Loucy (cell line): ENCODE measurements at regions not wholly inside any gene's neighbourhood (a gene's known extent, or its start where the extent isn't known, plus 50 kb on each side); places are given as distances from the start of the nearest gene placed in this dataset.

Experiments
- H2AFZ ChIP-seq: fragments of 200-600 bp; sonication (generic); 2 replicates; pipeline ENCODE4 v1.6.0; 2016; ENCODE audit warnings: antibody characterized with exemption, mild to moderate bottlenecking, low read length, moderate library complexity
- H3F3A ChIP-seq: fragments of 200-600 bp; 2 replicates; pipeline ENCODE4 v1.6.0; 2016; ENCODE audit warnings: antibody characterized with exemption, low read depth, mild to moderate bottlenecking
- H3K27me3 ChIP-seq: fragments of 200-600 bp; sonication (generic); 2 replicates; pipeline ENCODE4 v1.6.1; 2014; ENCODE audit warnings: low read length, mild to moderate bottlenecking; ENCODE audit not compliant: insufficient read depth, poor library complexity, severe bottlenecking
- H3K36me3 ChIP-seq: fragments of 200-600 bp; sonication (generic); 2 replicates; pipeline ENCODE4 v1.6.1; 2016; ENCODE audit warnings: low read length; ENCODE audit not compliant: insufficient read depth
- H3K4me1 ChIP-seq: fragments of 200-600 bp; sonication (generic); 2 replicates; pipeline ENCODE4 v1.5.1; 2014; ENCODE audit warnings: low read length, mild to moderate bottlenecking; ENCODE audit not compliant: insufficient read depth, poor library complexity, severe bottlenecking
- H3K4me2 ChIP-seq: fragments of 200-600 bp; sonication (generic); 2 replicates; pipeline ENCODE4 v1.6.0; 2014; ENCODE audit warnings: antibody characterized with exemption, low read length, low read depth, mild to moderate bottlenecking; ENCODE audit not compliant: poor library complexity, severe bottlenecking
- H3K4me3 ChIP-seq: fragments of 200-600 bp; sonication (generic); 2 replicates; pipeline ENCODE4 v1.5.1; 2014; ENCODE audit warnings: low read length, mild to moderate bottlenecking, mixed read lengths; ENCODE audit not compliant: poor library complexity, severe bottlenecking
- H3K79me2 ChIP-seq: fragments of 200-600 bp; sonication (generic); 2 replicates; pipeline ENCODE4 v1.6.1; 2014; ENCODE audit warnings: low read length; ENCODE audit not compliant: insufficient read depth
- H3K9ac ChIP-seq: fragments of 200-600 bp; sonication (generic); 2 replicates; pipeline ENCODE4 v1.6.0; 2014; ENCODE audit warnings: mild to moderate bottlenecking, low read depth, low read length, moderate library complexity; ENCODE audit not compliant: poor library complexity, severe bottlenecking
- H3K9me2 ChIP-seq: fragments of 200-600 bp; sonication (generic); replicated peaks from 2 replicates; pipeline ENCODE4 v1.6.1; 2016; ENCODE audit warnings: low read depth, low read length, mixed read lengths
- H3K9me3 ChIP-seq: fragments of 200-600 bp; sonication (generic); 2 replicates; pipeline ENCODE4 v1.6.1; 2014; ENCODE audit warnings: mild to moderate bottlenecking, antibody characterized with exemption, low read length, low read depth; ENCODE audit not compliant: insufficient read depth
- H4K20me1 ChIP-seq: fragments of 200-600 bp; sonication (generic); 2 replicates; pipeline ENCODE4 v1.6.0; 2014; ENCODE audit warnings: antibody characterized with exemption, low read length, mild to moderate bottlenecking; ENCODE audit not compliant: insufficient read depth, poor library complexity, severe bottlenecking
- EZH2phosphoT487 ChIP-seq: fragments of 200-600 bp; IDR thresholded peaks from 2 replicates; pipeline ENCODE4 v1.6.1; 2018; ENCODE audit warnings: antibody characterized with exemption, mild to moderate bottlenecking, moderate library complexity, borderline replicate concordance
- TF ChIP-seq, protein P1 (sequence below): fragments of 200-600 bp; sonication (generic); conservative IDR thresholded peaks from 2 replicates; pipeline ENCODE4 v1.5.1; 2014; ENCODE audit warnings: mild to moderate bottlenecking, antibody characterized with exemption, low read length

DNA sequence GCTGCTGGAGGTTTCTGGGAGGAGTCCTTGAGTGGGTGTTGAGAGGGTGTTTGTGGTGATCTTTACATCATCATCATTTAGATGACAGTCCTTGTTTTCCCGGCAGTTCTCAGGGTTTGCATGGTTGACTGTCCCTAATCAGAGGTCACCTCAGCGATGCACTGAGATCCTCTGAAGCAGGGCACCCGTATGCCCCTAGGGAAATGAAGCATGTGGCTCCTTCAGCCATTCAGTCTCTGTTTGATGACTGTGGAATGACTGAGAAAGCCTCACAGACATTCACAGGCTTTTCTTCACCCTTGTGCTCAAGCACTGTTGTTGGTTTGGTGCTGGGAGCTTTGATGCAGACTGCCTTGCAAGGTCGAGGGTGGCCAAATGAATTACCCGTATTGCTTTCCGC lies 474.7 kb downstream of the SPRY1 start:
- TF ChIP-seq, protein P1, sequence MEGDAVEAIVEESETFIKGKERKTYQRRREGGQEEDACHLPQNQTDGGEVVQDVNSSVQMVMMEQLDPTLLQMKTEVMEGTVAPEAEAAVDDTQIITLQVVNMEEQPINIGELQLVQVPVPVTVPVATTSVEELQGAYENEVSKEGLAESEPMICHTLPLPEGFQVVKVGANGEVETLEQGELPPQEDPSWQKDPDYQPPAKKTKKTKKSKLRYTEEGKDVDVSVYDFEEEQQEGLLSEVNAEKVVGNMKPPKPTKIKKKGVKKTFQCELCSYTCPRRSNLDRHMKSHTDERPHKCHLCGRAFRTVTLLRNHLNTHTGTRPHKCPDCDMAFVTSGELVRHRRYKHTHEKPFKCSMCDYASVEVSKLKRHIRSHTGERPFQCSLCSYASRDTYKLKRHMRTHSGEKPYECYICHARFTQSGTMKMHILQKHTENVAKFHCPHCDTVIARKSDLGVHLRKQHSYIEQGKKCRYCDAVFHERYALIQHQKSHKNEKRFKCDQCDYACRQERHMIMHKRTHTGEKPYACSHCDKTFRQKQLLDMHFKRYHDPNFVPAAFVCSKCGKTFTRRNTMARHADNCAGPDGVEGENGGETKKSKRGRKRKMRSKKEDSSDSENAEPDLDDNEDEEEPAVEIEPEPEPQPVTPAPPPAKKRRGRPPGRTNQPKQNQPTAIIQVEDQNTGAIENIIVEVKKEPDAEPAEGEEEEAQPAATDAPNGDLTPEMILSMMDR: no peak
- no peak for TF ChIP-seq EZH2phosphoT487
- no peaks in the 10 kb centered on the region for H3K9me3 ChIP-seq
- H3K79me2 ChIP-seq: no peaks in the 10 kb centered on the region
- H3K4me3 ChIP-seq: no peak overlapping the region
- H3K27me3 ChIP-seq: no peaks in the 10 kb centered on the region
- H3K9ac ChIP-seq: no peak overlapping the region
- H3F3A ChIP-seq: no peaks in the 10 kb centered on the region
- H4K20me1 ChIP-seq: no peaks in the 10 kb centered on the region
- H3K9me2 ChIP-seq: no peaks in the 10 kb centered on the region
- H2AFZ ChIP-seq: no peak overlapping the region
- no peaks in the 10 kb centered on the region for H3K36me3 ChIP-seq
- H3K4me2 ChIP-seq: no peak overlapping the region
- no peaks in the 10 kb centered on the region for H3K4me1 ChIP-seq

DNA sequence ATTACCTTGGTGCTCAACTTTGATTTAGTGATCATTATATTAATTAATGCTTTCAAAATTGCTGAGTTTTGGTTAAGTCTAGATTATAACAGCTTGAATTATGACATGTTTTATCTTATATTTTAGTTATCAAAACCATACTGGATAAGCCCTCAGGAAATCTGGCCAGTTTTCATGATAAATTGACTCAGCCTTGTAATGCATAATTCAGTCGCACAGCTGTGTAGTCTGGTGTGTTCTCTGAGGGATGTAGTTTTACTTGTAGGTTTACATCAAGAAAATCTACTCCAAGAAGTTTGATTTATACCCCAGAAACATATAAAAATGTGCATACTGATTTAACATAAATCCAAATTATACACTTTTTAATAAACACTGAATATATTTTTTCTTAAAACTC lies 477.5 kb downstream of the SPRY1 start:
- H3K9me2 ChIP-seq: no peaks in the 10 kb centered on the region

DNA sequence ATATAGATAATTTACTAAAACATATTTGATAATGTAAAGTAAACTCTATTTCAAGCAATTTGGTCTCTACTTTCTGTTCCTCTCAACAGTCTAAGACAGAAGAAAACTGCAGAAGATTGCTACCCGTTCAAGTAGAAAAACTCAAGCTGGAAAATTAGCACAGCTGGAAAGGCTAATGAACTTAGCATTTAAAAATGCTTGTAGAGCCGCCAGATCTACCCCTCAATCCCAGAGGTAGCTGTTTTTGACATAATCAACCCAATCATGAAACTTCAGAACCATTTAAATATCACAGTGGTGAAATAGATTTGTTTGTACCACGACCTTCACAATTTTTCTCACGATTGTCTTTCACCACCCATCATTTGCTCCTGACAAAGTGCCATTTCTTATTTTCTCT lies 479.5 kb downstream of the SPRY1 start:
- Histone ChIP-seq H3K27me3 (no peaks in the 10 kb centered on the region), H3K9ac (no peak overlapping the region), H3K9me3 (no peaks in the 10 kb centered on the region), H3K36me3 (no peaks in the 10 kb centered on the region), H2AFZ (no peak overlapping the region), H3K79me2 (no peaks in the 10 kb centered on the region), H3F3A (no peaks in the 10 kb centered on the region), H3K4me2 (no peak overlapping the region), H3K4me3 (no peak overlapping the region), H3K9me2 (no peaks in the 10 kb centered on the region), H3K4me1 (no peaks in the 10 kb centered on the region), H4K20me1 (no peaks in the 10 kb centered on the region)
- TF ChIP-seq, protein P1: no peak
- no peak for TF ChIP-seq EZH2phosphoT487

More for the DNA sequence above, 477.5 kb downstream of the SPRY1 start:
- no peaks in the 10 kb centered on the region for H3K4me1 ChIP-seq
- no peak overlapping the region for H3K4me3 ChIP-seq
- H3K9me3 ChIP-seq: no peaks in the 10 kb centered on the region
- H3F3A ChIP-seq: no peaks in the 10 kb centered on the region
- no peak for TF ChIP-seq EZH2phosphoT487
- TF ChIP-seq, protein P1: no peak
- no peaks in the 10 kb centered on the region for H3K79me2 ChIP-seq
- H3K4me2 ChIP-seq: no peak overlapping the region
- H3K27me3 ChIP-seq: no peaks in the 10 kb centered on the region
- H3K9ac ChIP-seq: no peak overlapping the region
- H3K36me3 ChIP-seq: no peaks in the 10 kb centered on the region
- H2AFZ ChIP-seq: no peak overlapping the region
- no peaks in the 10 kb centered on the region for H4K20me1 ChIP-seq
